Activated T-helper 1 cell treated with anti-CD3 and anti-CD28 coated beads, Interleukin-12 subunit alpha, Interleukin-12 subunit beta, Interleukin-2, Interleukin-4 antibody, amounts not matched to agents 30 ng/mL and 10 ng/mL and 1 ng/mL, durations not matched to agents 14 hours and 24 hours and 36 hours (primary cell): ENCODE measurements at regions not wholly inside any gene's neighbourhood (a gene's known extent, or its start where the extent isn't known, plus 50 kb on each side); places are given as distances from the start of the nearest gene placed in this dataset.
A peak's percentile ranks its signal among the peaks of the same experiment; 100 is the strongest.

Experiments
- DNase-seq: peaks from one replicate; pipeline ENCODE4 v3.0.0; 2021; ENCODE audit warnings: low spot score
- H3K27ac Mint-ChIP-seq: one replicate; pipeline ENCODE4 v1.8.0; 2021; ENCODE audit warnings: mild to moderate bottlenecking, mixed read lengths
- H3K27me3 Mint-ChIP-seq: one replicate; pipeline ENCODE4 v1.8.0; 2022; ENCODE audit warnings: mild to moderate bottlenecking, moderate library complexity, mixed read lengths; ENCODE audit not compliant: insufficient read depth
- H3K36me3 Mint-ChIP-seq: one replicate; pipeline ENCODE4 v1.8.0; 2021; ENCODE audit warnings: low read depth, mixed read lengths
- H3K4me1 Mint-ChIP-seq: one replicate; pipeline ENCODE4 v1.8.0; 2021; ENCODE audit warnings: low read depth, mixed read lengths
- H3K4me3 Mint-ChIP-seq: one replicate; pipeline ENCODE4 v1.8.0; 2021; ENCODE audit warnings: mild to moderate bottlenecking, moderate library complexity, mixed read lengths
- H3K9me3 Mint-ChIP-seq: one replicate; pipeline ENCODE4 v1.8.0; 2021; ENCODE audit warnings: mixed read lengths
- intact Hi-C: fragments of 100-400 bp; cut with micrococcal nuclease; formaldehyde crosslinking; loops from one replicate; pipeline ENCODE4 v1.15.1; 2024

- Mint-ChIP-seq H3K36me3 (no peaks in the 10 kb centered on the region), H3K4me1 (no peaks in the 10 kb centered on the region), H3K27ac (no peak overlapping the region), H3K27me3 (peaks cover 2% of the 10 kb centered on the region), H3K9me3 (no peaks in the 10 kb centered on the region), H3K4me3 (no peak overlapping the region)
- DNase-seq = no peak
- intact Hi-C loops = loop anchor here (5.0 to 10.0 kb wide), 2 partner anchors 245 to 1382 kb away; partner anchors contain the start of gene ZC3H12C
Measured at GRCh38 chr11:109849946-109850345, 243.2 kb upstream of the ZC3H12C start.

DNA sequence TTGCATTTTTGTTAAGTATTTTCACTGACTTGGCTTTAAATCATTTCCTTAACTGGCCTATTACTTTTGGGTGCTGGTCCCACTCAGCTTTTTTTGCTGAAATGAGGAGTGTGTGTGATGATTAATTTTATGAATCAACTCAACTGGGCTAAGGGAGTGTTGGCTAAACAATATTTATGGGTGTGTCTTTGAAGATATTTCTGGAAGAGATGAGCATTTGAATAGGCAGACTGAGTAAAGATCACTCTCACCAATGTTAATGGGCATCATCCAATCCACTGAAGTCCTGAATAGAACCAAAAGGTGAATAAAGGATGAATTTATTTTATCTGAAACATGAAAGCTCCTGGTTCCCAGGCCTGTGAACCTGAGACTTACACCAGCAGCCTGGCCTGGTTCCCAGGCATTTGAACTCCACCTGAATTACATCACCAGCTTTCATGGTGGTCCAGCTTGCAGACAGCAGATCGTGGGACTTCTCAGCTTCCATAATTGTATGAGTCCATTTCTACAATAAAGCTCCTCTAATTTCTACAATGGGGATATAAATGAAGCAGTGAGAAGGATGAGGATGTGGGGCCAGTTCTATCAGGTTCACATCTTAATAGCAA lies 241.3 kb upstream of the ZC3H12C start:
- DNase-seq = no peak
- Mint-ChIP-seq H3K27ac (no peak overlapping the region), H3K4me3 (no peak overlapping the region), H3K9me3 (no peaks in the 10 kb centered on the region), H3K36me3 (no peaks in the 10 kb centered on the region), H3K27me3 (peaks cover 2% of the 10 kb centered on the region), H3K4me1 (no peaks in the 10 kb centered on the region)
- intact Hi-C loops = loop anchor here (5.0 to 10.0 kb wide), 2 partner anchors 243 to 1380 kb away; partner anchors contain the start of gene ZC3H12C

GRCh38 chr11:109853156-109853776 lies 239.9 kb upstream of the ZC3H12C start:
- H3K9me3 Mint-ChIP-seq = no peaks in the 10 kb centered on the region
- no peak for DNase-seq
- peaks cover 2% of the 10 kb centered on the region for H3K27me3 Mint-ChIP-seq
- intact Hi-C loops = loop anchor here (1.0 to 10.0 kb wide), 3 partner anchors 86 to 1379 kb away; partner anchors contain the start of gene ZC3H12C
- no peaks in the 10 kb centered on the region for H3K4me1 Mint-ChIP-seq
- H3K27ac Mint-ChIP-seq = no peak overlapping the region
- H3K4me3 Mint-ChIP-seq = no peak overlapping the region
- no peaks in the 10 kb centered on the region for H3K36me3 Mint-ChIP-seq

- intact Hi-C loops = loop anchor here (5.0 to 10.0 kb wide), 2 partner anchors 240 to 1378 kb away; partner anchors contain the start of gene ZC3H12C
- peaks cover 2% of the 10 kb centered on the region for H3K27me3 Mint-ChIP-seq
Measured at GRCh38 chr11:109854731-109855130, 238.5 kb upstream of the ZC3H12C start.

DNA sequence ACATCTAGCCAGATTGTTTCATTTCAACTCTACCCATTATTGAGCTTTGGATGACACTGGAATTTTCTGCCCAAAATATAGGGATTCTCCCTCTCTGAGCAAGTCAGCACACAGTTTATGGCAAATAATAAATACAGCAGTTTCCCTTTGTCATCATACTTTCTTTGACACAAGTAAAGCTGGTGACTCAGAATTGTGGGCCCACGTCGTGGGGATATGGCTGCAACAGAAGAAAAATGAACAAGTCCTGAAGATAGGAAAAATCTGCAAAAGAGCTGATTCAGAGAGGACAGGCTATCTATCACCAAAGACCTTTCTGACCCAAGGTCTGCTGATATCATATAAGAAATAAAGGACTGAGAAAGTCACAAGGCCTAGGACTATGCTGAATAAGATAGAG lies 236.3 kb upstream of the ZC3H12C start:
- no peaks in the 10 kb centered on the region for H3K36me3 Mint-ChIP-seq
- H3K4me3 Mint-ChIP-seq = no peak overlapping the region
- H3K27ac Mint-ChIP-seq = no peak overlapping the region
- no peaks in the 10 kb centered on the region for H3K9me3 Mint-ChIP-seq
- intact Hi-C loops = loop anchor here (10.0 kb wide), 1 partner anchor 238 kb away; the partner anchor contains the start of gene ZC3H12C
- no peaks in the 10 kb centered on the region for H3K4me1 Mint-ChIP-seq
- no peaks in the 10 kb centered on the region for H3K27me3 Mint-ChIP-seq
- DNase-seq = no peak

More at GRCh38 chr11:109854731-109855130, 238.5 kb upstream of the ZC3H12C start:
- DNase-seq = no peak
- no peak overlapping the region for H3K27ac Mint-ChIP-seq
- H3K36me3 Mint-ChIP-seq = no peaks in the 10 kb centered on the region
- no peak overlapping the region for H3K4me3 Mint-ChIP-seq
- no peaks in the 10 kb centered on the region for H3K9me3 Mint-ChIP-seq
- no peaks in the 10 kb centered on the region for H3K4me1 Mint-ChIP-seq

DNA sequence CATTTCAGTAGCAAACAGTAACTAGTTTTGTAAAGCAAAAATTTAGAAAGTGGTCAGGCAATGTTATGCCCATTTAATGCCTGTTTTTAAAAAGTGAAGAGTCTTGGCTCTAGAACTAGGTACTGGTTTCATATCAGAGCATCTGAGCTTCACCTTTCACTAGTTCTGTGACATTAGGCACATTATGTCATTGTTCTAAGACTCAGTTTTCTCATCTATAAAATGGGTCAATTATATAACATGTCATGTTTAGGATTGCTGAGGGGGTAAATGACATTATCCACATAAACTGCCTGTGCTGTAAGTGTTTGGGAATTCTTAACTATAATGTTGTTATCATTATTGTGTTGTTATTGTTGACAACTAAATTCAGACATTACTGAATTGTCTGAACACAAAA lies 235.6 kb upstream of the ZC3H12C start:
- Mint-ChIP-seq H3K36me3 (no peaks in the 10 kb centered on the region), H3K4me1 (no peaks in the 10 kb centered on the region), H3K27me3 (no peaks in the 10 kb centered on the region), H3K27ac (no peak overlapping the region), H3K9me3 (no peaks in the 10 kb centered on the region), H3K4me3 (no peak overlapping the region)
- intact Hi-C loops = loop anchor here (10.0 kb wide), 1 partner anchor 237 kb away; the partner anchor contains the start of gene ZC3H12C
- DNase-seq = no peak

DNA sequence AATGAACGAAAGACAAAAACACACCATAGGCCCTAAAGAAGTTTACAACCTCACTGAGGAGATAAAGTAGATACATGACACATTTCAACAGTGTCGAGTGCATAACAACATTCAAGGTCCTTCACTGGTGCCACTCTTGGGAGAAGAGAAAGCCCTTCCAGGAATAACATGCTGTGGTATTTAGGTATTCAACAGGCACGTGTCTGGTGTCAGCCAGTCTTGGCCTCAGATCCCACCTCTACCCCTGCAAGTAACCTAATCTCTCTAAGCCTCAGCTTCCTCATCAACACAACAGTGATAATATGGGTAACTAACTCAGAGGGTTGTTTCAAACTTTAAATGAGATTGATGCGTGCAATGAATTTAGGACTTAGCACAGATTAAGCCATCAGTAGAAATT lies 235.0 kb upstream of the ZC3H12C start:
- no peak for DNase-seq
- Mint-ChIP-seq H3K27ac (no peak overlapping the region), H3K4me3 (no peak overlapping the region), H3K36me3 (no peaks in the 10 kb centered on the region), H3K27me3 (no peaks in the 10 kb centered on the region), H3K9me3 (no peaks in the 10 kb centered on the region), H3K4me1 (no peaks in the 10 kb centered on the region)
- intact Hi-C loops = loop anchor here (10.0 kb wide), 1 partner anchor 237 kb away; the partner anchor contains the start of gene ZC3H12C

GRCh38 chr11:109859045-109859724 lies 234.0 kb upstream of the ZC3H12C start:
- H3K4me1 Mint-ChIP-seq = peaks cover 5% of the 10 kb centered on the region
- H3K9me3 Mint-ChIP-seq = no peaks in the 10 kb centered on the region
- no peaks in the 10 kb centered on the region for H3K36me3 Mint-ChIP-seq
- no peak for DNase-seq
- H3K27me3 Mint-ChIP-seq = no peaks in the 10 kb centered on the region
- intact Hi-C loops = loop anchor here (10.0 kb wide), 1 partner anchor 236 kb away; the partner anchor contains the start of gene ZC3H12C
- no peak overlapping the region for H3K4me3 Mint-ChIP-seq
- no peak overlapping the region for H3K27ac Mint-ChIP-seq

- Mint-ChIP-seq H3K36me3 (no peaks in the 10 kb centered on the region), H3K4me1 (peaks cover 9% of the 10 kb centered on the region), H3K27me3 (peaks cover 2% of the 10 kb centered on the region), H3K9me3 (no peaks in the 10 kb centered on the region), H3K27ac (no peak overlapping the region), H3K4me3 (no peak overlapping the region)
- intact Hi-C loops = no loop called here
- DNase-seq = no peak
Measured at GRCh38 chr11:109862835-109863234, 230.4 kb upstream of the ZC3H12C start.

GRCh38 chr11:109864151-109864661 lies 229.0 kb upstream of the ZC3H12C start:
- Mint-ChIP-seq H3K27me3 (peaks cover 2% of the 10 kb centered on the region), H3K4me3 (no peak overlapping the region), H3K9me3 (no peaks in the 10 kb centered on the region), H3K4me1 (peaks cover 9% of the 10 kb centered on the region), H3K27ac (peak overlapping the region; percentile 21), H3K36me3 (no peaks in the 10 kb centered on the region)
- intact Hi-C loops = no loop called here
- DNase-seq = no peak

DNA sequence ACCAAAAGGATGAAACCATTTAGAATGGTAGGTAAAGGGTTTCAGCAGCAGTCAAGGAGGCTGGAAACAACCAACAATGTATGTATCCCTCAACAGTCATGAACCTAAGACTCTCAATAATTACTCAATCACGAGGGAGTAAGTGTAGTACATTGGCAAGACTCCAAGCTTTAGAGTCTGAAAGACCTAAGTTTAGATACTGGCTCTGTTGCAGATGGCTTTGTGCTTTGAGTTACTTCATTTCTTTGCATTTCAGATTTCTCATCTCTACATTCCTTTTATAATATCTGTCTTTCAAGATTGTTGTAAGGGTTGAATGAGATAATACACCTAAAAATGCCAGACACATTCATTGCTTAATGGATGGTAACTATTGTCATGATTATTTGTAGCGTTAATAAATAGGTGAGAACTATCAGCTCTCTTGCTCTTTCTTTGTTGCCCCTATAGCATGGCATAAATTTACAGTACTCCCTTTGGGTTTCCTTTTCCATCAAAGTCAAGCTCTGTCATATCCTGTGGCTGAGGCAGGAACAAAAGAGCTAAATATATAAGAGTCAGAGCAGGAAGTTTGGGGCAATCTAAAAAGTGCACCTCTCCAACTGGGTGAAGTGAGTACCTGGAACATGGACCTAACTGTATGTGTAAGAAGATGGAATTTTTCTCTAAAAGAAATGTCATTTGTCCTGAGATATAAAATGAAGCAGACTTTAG lies 228.2 kb upstream of the ZC3H12C start:
- no peak for DNase-seq
- Mint-ChIP-seq H3K27me3 (peaks cover 2% of the 10 kb centered on the region), H3K4me1 (peaks cover 9% of the 10 kb centered on the region), H3K27ac (no peak overlapping the region), H3K36me3 (no peaks in the 10 kb centered on the region), H3K4me3 (no peak overlapping the region), H3K9me3 (no peaks in the 10 kb centered on the region)
- intact Hi-C loops = no loop called here

- no peaks in the 10 kb centered on the region for H3K36me3 Mint-ChIP-seq
- no peak overlapping the region for H3K4me3 Mint-ChIP-seq
- H3K9me3 Mint-ChIP-seq = no peaks in the 10 kb centered on the region
- peaks cover 2% of the 10 kb centered on the region for H3K27me3 Mint-ChIP-seq
- H3K4me1 Mint-ChIP-seq = peaks cover 9% of the 10 kb centered on the region
- intact Hi-C loops = no loop called here
- H3K27ac Mint-ChIP-seq = no peak overlapping the region
- no peak for DNase-seq
Measured at GRCh38 chr11:109865548-109866186, 227.5 kb upstream of the ZC3H12C start.
